Peyer's patch (tissue), 4 donors: ENCODE measurements at regions not wholly inside any gene's neighbourhood (a gene's known extent, or its start where the extent isn't known, plus 50 kb on each side); places are given as distances from the start of the nearest gene placed in this dataset.

Source experiments
- DNase-seq, 3 donors: peaks; one replicate each; pipeline ENCODE4 v3.0.0-alpha.2; 2017 to 2019
- H3K27ac ChIP-seq, 4 donors: fragments of 200-600 bp; sonication (generic); one replicate each; pipeline ENCODE4 v1.5.1; 2016 to 2019
- H3K27me3 ChIP-seq, 2 donors: fragments of 200-600 bp; sonication (generic); one replicate each; pipeline ENCODE4 v1.5.1; 2019
- H3K36me3 ChIP-seq, 3 donors: fragments of 200-600 bp; sonication (generic); one replicate each; pipeline ENCODE4 v1.5.1; 2016 to 2019
- H3K4me1 ChIP-seq, 4 donors: fragments of 200-600 bp; sonication (generic); one replicate each; pipeline ENCODE4 v1.5.1; 2016 to 2019
- H3K4me3 ChIP-seq, 4 donors: fragments of 200-600 bp; sonication (generic); 1 replicate in 3 of 4; 2 replicates in 1 of 4; pipeline ENCODE4 v1.5.1; 2016 to 2019; ENCODE audit warnings: mild to moderate bottlenecking in 1 of 4
- H3K9me3 ChIP-seq, 4 donors: fragments of 200-600 bp; sonication (generic); one replicate each; pipeline ENCODE4 v1.5.1; 2016 to 2019; ENCODE audit warnings: mild to moderate bottlenecking in 1 of 4
- CTCF ChIP-seq, 6 experiments: fragments of 450-650 bp in 4 of 6; fragments of 200-600 bp in 2 of 6; sonication (generic) in 1 of 6; IDR thresholded peaks; one replicate each; pipeline ENCODE4 v1.5.1; 2017 to 2019; ENCODE audit warnings: antibody characterized with exemption in 6 of 6, mild to moderate bottlenecking in 3 of 6, moderate library complexity in 1 of 6
- POLR2A ChIP-seq, 2 donors: fragments of 450-650 bp; IDR thresholded peaks; one replicate each; pipeline ENCODE4 v1.5.1; 2017; ENCODE audit warnings: antibody characterized with exemption in 2 of 2, mild to moderate bottlenecking in 2 of 2, moderate library complexity in 2 of 2

DNA sequence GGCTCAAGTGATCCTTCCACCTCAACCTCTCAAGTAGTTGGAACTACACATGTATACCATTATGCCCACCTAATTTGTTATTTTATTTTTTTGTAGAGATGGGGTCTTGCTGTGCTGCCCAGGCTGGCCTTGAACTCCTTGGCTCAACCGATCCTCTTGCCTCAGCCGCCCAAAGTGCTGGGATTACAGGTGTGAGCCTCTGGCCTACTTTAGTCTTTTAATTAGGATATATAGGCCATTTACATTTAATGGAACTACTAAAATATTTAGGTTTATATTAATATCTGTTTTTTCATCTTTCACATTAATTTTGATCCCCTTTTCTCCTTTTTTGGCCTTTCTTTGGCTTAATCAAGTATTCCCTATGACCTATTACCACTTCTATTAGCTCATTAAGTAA lies 95.7 kb upstream of the OSR1 start:
- H3K27ac ChIP-seq, result no peak overlapping the region
- no peak for DNase-seq
- TF ChIP-seq CTCF (IDR thresholded peaks at IDR 0.05) (no peak), POLR2A (IDR thresholded peaks at IDR 0.05) (no peak)
- H3K4me3 ChIP-seq, result no peak overlapping the region
- H3K36me3 ChIP-seq, result no peaks in the 10 kb centered on the region
- H3K27me3 ChIP-seq, result no peaks in the 10 kb centered on the region
- peaks cover 0 to 4% (median 0%) of the 10 kb centered on the region in 4 donors for H3K9me3 ChIP-seq
- H3K4me1 ChIP-seq, result no peaks in the 10 kb centered on the region

- H3K9me3 ChIP-seq, result no peaks in the 10 kb centered on the region
- DNase-seq, result no peak
- H3K4me1 ChIP-seq, result no peaks in the 10 kb centered on the region
- no peaks in the 10 kb centered on the region for H3K27me3 ChIP-seq
- no peak overlapping the region for H3K27ac ChIP-seq
- H3K4me3 ChIP-seq, result no peak overlapping the region
- no peak for TF ChIP-seq CTCF (IDR thresholded peaks at IDR 0.05)
- TF ChIP-seq POLR2A (IDR thresholded peaks at IDR 0.05), result no peak
- H3K36me3 ChIP-seq, result no peaks in the 10 kb centered on the region
Measured at GRCh38 chr2:19442731-19443130, 84.3 kb upstream of the OSR1 start.

- no peaks in the 10 kb centered on the region for H3K9me3 ChIP-seq
- no peak overlapping the region for H3K27ac ChIP-seq
- no peak for DNase-seq
- H3K4me3 ChIP-seq, result no peak overlapping the region
- H3K4me1 ChIP-seq, result no peaks in the 10 kb centered on the region
- no peaks in the 10 kb centered on the region for H3K36me3 ChIP-seq
- H3K27me3 ChIP-seq, result no peaks in the 10 kb centered on the region
- TF ChIP-seq POLR2A (IDR thresholded peaks at IDR 0.05), result no peak
- TF ChIP-seq CTCF (IDR thresholded peaks at IDR 0.05), result no peak
Measured at GRCh38 chr2:19439081-19439480, 80.7 kb upstream of the OSR1 start.

- H3K27me3 ChIP-seq, result no peaks in the 10 kb centered on the region
- DNase-seq, result no peak
- no peak overlapping the region for H3K4me3 ChIP-seq
- H3K27ac ChIP-seq, result no peak overlapping the region
- no peaks in the 10 kb centered on the region for H3K4me1 ChIP-seq
- no peaks in the 10 kb centered on the region for H3K36me3 ChIP-seq
- TF ChIP-seq POLR2A (IDR thresholded peaks at IDR 0.05) (no peak), CTCF (IDR thresholded peaks at IDR 0.05) (no peak)
- no peaks in the 10 kb centered on the region for H3K9me3 ChIP-seq
Measured at GRCh38 chr2:19435815-19436214, 77.4 kb upstream of the OSR1 start.

DNA sequence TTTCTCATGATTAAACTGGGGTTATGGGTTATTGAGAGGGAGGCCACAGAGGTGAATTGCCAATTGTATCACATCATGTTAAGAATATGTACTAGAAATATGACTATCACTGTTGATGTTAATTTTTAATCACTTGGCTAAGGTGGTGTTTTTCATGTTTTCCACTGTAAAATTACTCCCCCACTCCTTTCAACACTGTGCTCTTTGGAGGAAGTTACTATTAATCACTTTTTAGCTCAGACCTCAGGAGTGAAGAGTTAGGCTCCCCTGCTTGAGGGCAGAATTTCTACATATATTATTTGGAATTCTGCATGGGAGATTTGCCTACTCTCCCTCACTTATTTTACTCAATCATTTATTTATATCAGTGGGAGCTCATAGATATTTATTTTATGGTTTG lies 76.0 kb upstream of the OSR1 start:
- TF ChIP-seq CTCF (IDR thresholded peaks at IDR 0.05) (no peak), POLR2A (IDR thresholded peaks at IDR 0.05) (no peak)
- H3K4me3 ChIP-seq, result no peak overlapping the region
- DNase-seq, result no peak
- H3K27me3 ChIP-seq, result no peaks in the 10 kb centered on the region
- H3K27ac ChIP-seq, result no peak overlapping the region
- H3K36me3 ChIP-seq, result no peaks in the 10 kb centered on the region
- H3K9me3 ChIP-seq, result no peaks in the 10 kb centered on the region
- no peaks in the 10 kb centered on the region for H3K4me1 ChIP-seq

- H3K4me3 ChIP-seq, result no peak overlapping the region
- no peaks in the 10 kb centered on the region for H3K36me3 ChIP-seq
- no peak for DNase-seq
- H3K4me1 ChIP-seq, result no peaks in the 10 kb centered on the region
- no peaks in the 10 kb centered on the region for H3K27me3 ChIP-seq
- TF ChIP-seq CTCF (IDR thresholded peaks at IDR 0.05) (no peak), POLR2A (IDR thresholded peaks at IDR 0.05) (no peak)
- H3K9me3 ChIP-seq, result no peaks in the 10 kb centered on the region
- H3K27ac ChIP-seq, result no peak overlapping the region
Measured at GRCh38 chr2:19426941-19427340, 68.5 kb upstream of the OSR1 start.
